ENCODE measurements at regions not wholly inside any gene's neighbourhood (a gene's known extent, or its start where the extent isn't known, plus 50 kb on each side); places are given as distances from the start of the nearest gene placed in this dataset.

DNA sequence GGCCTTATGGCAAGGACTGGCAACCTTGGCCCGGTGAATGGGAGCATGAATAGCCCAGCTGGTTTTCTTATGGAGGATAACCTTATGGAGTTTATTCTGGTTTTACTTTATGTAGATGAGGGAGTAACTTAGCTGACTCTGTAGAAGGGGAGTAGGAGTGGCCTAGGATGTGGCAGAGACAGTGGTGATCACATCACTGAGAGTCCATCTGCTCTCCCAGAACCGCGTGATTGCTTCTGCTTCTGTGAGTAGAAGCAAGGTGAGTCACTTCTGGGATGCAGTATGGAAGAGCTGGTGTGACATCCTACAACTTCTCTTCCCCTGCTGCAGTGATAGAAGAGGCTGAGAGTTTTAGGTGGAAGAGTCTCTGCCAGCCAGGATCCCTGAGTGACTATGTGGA lies 129.2 kb downstream of the RPS24 start:
- no peaks in the 10 kb centered on the region for H3F3A ChIP-seq (ENCODE audit: low read length, unreplicated experiment)
- H3K36me3 ChIP-seq (ENCODE audit: low read depth, low read length), result no peaks in the 10 kb centered on the region
- no peak overlapping the region for H3K27ac ChIP-seq (ENCODE audit: low read length)
- intact Hi-C loops (cut with micrococcal nuclease), result no loop called here
- ATAC-seq (0 out of 2 replicates have a peak, but pooled peaks have one; percentile 5), DNase-seq (no peak)
- TF ChIP-seq EZH2 (IDR thresholded peaks at IDR 0.05; ENCODE audit: low read length, unreplicated experiment) (no peak), EZH2phosphoT487 (IDR thresholded peaks at IDR 0.05; ENCODE audit: borderline replicate concordance, low read length) (no peak), CTCF (conservative IDR thresholded peaks at IDR 0.05; ENCODE audit: low read depth, low read length) (no peak)
- H3K4me3 ChIP-seq (ENCODE audit: low read length), result no peak overlapping the region
- H3K9me3 ChIP-seq (ENCODE audit: low read length), result no peaks in the 10 kb centered on the region
- no peak overlapping the region for H3K9ac ChIP-seq (ENCODE audit: low read length)
- POLR2A ChIA-PET (ENCODE audit: unreplicated experiment), result interaction anchor here (0.7 kb wide), 2 partner anchors 54 to 116 kb away, joined by 3 to 4 read pairs; no protein-coding TSS in a partner anchor
- no peak overlapping the region for H3K4me2 ChIP-seq (ENCODE audit: low read length)
- CTCF ChIA-PET, result no interaction called here
- no peaks in the 10 kb centered on the region for H3K79me2 ChIP-seq (ENCODE audit: low read length)
- peaks cover 69% of the 10 kb centered on the region for H3K27me3 ChIP-seq (ENCODE audit: low read length)
- no peaks in the 10 kb centered on the region for H4K20me1 ChIP-seq (ENCODE audit: low read length)
- no peaks in the 10 kb centered on the region; the same call in 1 of the 2 replicates for H3K4me1 ChIP-seq (ENCODE audit: insufficient read depth, low read length)
- H3K9me2 ChIP-seq (replicated peaks; ENCODE audit: low read length), result no peaks in the 10 kb centered on the region
- no peak overlapping the region for H2AFZ ChIP-seq (ENCODE audit: low read length)
- no TSS peak for BruUV-seq (replicated peaks)

GRCh38 chr10:78164702-78165101 lies 131.0 kb downstream of the RPS24 start:
- POLR2A ChIA-PET (ENCODE audit: unreplicated experiment), result no interaction called here
- no peak overlapping the region for H3K9ac ChIP-seq (ENCODE audit: low read length)
- no peaks in the 10 kb centered on the region for H3K9me3 ChIP-seq (ENCODE audit: low read length)
- no peak overlapping the region for H3K4me3 ChIP-seq (ENCODE audit: low read length)
- no peak for ATAC-seq
- H3F3A ChIP-seq (ENCODE audit: low read length, unreplicated experiment), result no peaks in the 10 kb centered on the region
- H3K79me2 ChIP-seq (ENCODE audit: low read length), result no peaks in the 10 kb centered on the region
- TF ChIP-seq EZH2 (IDR thresholded peaks at IDR 0.05; ENCODE audit: low read length, unreplicated experiment) (no peak), EZH2phosphoT487 (IDR thresholded peaks at IDR 0.05; ENCODE audit: borderline replicate concordance, low read length) (no peak), CTCF (conservative IDR thresholded peaks at IDR 0.05; ENCODE audit: low read depth, low read length) (no peak)
- no peak overlapping the region for H3K27ac ChIP-seq (ENCODE audit: low read length)
- H3K9me2 ChIP-seq (replicated peaks; ENCODE audit: low read length), result no peaks in the 10 kb centered on the region
- H4K20me1 ChIP-seq (ENCODE audit: low read length), result no peaks in the 10 kb centered on the region
- no peak overlapping the region for H2AFZ ChIP-seq (ENCODE audit: low read length)
- H3K36me3 ChIP-seq (ENCODE audit: low read depth, low read length), result no peaks in the 10 kb centered on the region
- BruUV-seq (replicated peaks), result no TSS peak
- no peak overlapping the region for H3K4me2 ChIP-seq (ENCODE audit: low read length)
- no peaks in the 10 kb centered on the region; the same call in 1 of the 2 replicates for H3K4me1 ChIP-seq (ENCODE audit: insufficient read depth, low read length)
- CTCF ChIA-PET, result no interaction called here
- DNase-seq, result no peak
- H3K27me3 ChIP-seq (ENCODE audit: low read length), result peaks cover 69% of the 10 kb centered on the region
- intact Hi-C loops (cut with micrococcal nuclease), result loop anchor here (1.0 kb wide), 1 partner anchor 117 kb away; no protein-coding TSS in a partner anchor

DNA sequence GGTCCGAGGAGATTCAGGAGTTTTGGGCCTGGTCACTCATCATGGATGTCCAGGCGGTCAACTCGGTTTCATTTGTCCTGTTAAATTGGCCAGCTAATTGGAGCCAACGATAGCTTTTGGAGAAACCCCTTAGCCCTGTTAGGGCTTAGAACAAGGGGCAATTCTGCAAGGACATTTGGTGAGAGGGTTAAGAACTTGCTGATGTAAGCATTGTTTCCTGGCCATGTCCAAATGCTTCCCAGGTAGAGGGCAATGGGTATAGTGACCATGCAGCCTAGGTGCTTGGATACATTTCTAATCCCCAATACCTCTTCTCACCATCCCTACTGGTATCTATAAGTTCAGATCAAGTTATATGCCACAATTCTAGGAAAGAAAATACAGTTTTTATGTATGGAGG lies 131.5 kb downstream of the RPS24 start:
- ATAC-seq, result no peak
- ChIA-PET CTCF (no interaction called here), POLR2A (ENCODE audit: unreplicated experiment) (no interaction called here)
- no peaks in the 10 kb centered on the region for H3F3A ChIP-seq (ENCODE audit: low read length, unreplicated experiment)
- H3K4me1 ChIP-seq (ENCODE audit: insufficient read depth, low read length), result no peaks in the 10 kb centered on the region; the same call in 1 of the 2 replicates
- H3K9ac ChIP-seq (ENCODE audit: low read length), result no peak overlapping the region
- H3K9me2 ChIP-seq (replicated peaks; ENCODE audit: low read length), result no peaks in the 10 kb centered on the region
- H3K36me3 ChIP-seq (ENCODE audit: low read depth, low read length), result no peaks in the 10 kb centered on the region
- TF ChIP-seq EZH2phosphoT487 (IDR thresholded peaks at IDR 0.05; ENCODE audit: borderline replicate concordance, low read length), result no peak
- TF ChIP-seq EZH2 (IDR thresholded peaks at IDR 0.05; ENCODE audit: low read length, unreplicated experiment), result no peak
- no peak for TF ChIP-seq CTCF (conservative IDR thresholded peaks at IDR 0.05; ENCODE audit: low read depth, low read length)
- no peaks in the 10 kb centered on the region for H4K20me1 ChIP-seq (ENCODE audit: low read length)
- intact Hi-C loops (cut with micrococcal nuclease), result loop anchor here (1.0 kb wide), 1 partner anchor 118 kb away; no protein-coding TSS in a partner anchor
- BruUV-seq (replicated peaks), result no TSS peak
- no peak overlapping the region for H3K4me2 ChIP-seq (ENCODE audit: low read length)
- no peak overlapping the region for H2AFZ ChIP-seq (ENCODE audit: low read length)
- no peak overlapping the region for H3K27ac ChIP-seq (ENCODE audit: low read length)
- H3K79me2 ChIP-seq (ENCODE audit: low read length), result no peaks in the 10 kb centered on the region
- DNase-seq, result no peak
- H3K9me3 ChIP-seq (ENCODE audit: low read length), result no peaks in the 10 kb centered on the region
- no peak overlapping the region for H3K4me3 ChIP-seq (ENCODE audit: low read length)
- H3K27me3 ChIP-seq (ENCODE audit: low read length), result peaks cover 64% of the 10 kb centered on the region

All from PC-3 (cell line).